Loucy (cell line): ENCODE measurements at regions not wholly inside any gene's neighbourhood (a gene's known extent, or its start where the extent isn't known, plus 50 kb on each side); places are given as distances from the start of the nearest gene placed in this dataset.

Experiments
- EZH2phosphoT487 ChIP-seq: fragments of 200-600 bp; IDR thresholded peaks from 2 replicates; pipeline ENCODE4 v1.6.1; 2018; ENCODE audit warnings: antibody characterized with exemption, mild to moderate bottlenecking, moderate library complexity, borderline replicate concordance
- TF ChIP-seq, protein P1 (sequence below): fragments of 200-600 bp; sonication (generic); conservative IDR thresholded peaks from 2 replicates; pipeline ENCODE4 v1.5.1; 2014; ENCODE audit warnings: mild to moderate bottlenecking, antibody characterized with exemption, low read length

DNA sequence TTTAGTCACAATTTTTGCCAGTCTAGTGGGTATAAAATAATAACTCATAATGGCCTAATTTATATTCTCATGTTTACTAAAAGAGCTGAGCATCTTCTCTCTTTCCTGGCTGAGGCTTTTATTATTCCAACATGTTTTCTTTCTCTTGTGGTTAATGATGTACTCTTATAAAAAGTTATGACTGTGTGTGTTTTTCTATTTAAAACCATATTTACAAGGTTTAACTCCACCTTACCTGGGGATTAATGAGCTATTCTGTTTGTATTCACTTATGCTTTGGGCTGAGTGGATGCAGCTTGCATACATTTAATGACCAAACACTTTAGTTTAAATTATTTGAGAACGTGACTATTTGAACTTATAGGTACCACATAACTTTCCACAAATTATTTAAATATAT, 1365.7 kb upstream of the SLC10A2 start:
- TF ChIP-seq, protein P1, sequence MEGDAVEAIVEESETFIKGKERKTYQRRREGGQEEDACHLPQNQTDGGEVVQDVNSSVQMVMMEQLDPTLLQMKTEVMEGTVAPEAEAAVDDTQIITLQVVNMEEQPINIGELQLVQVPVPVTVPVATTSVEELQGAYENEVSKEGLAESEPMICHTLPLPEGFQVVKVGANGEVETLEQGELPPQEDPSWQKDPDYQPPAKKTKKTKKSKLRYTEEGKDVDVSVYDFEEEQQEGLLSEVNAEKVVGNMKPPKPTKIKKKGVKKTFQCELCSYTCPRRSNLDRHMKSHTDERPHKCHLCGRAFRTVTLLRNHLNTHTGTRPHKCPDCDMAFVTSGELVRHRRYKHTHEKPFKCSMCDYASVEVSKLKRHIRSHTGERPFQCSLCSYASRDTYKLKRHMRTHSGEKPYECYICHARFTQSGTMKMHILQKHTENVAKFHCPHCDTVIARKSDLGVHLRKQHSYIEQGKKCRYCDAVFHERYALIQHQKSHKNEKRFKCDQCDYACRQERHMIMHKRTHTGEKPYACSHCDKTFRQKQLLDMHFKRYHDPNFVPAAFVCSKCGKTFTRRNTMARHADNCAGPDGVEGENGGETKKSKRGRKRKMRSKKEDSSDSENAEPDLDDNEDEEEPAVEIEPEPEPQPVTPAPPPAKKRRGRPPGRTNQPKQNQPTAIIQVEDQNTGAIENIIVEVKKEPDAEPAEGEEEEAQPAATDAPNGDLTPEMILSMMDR = no peak
- no peak for TF ChIP-seq EZH2phosphoT487
